Parathyroid adenoma (tissue), 2 donors: ENCODE measurements at regions not wholly inside any gene's neighbourhood (a gene's known extent, or its start where the extent isn't known, plus 50 kb on each side); places are given as distances from the start of the nearest gene placed in this dataset.

Source experiments
- H2AFZ ChIP-seq: fragments of 300-600 bp; sonication (generic); one replicate; pipeline ENCODE4 v1.7.0; 2017; ENCODE audit warnings: antibody characterized with exemption, mild to moderate bottlenecking
- H3K27ac ChIP-seq: fragments of 300-600 bp; sonication (generic); one replicate; pipeline ENCODE4 v1.7.0; 2017
- H3K27me3 ChIP-seq: fragments of 300-600 bp; sonication (generic); one replicate; pipeline ENCODE4 v1.7.0; 2017; ENCODE audit warnings: low read length; ENCODE audit not compliant: control insufficient read depth, insufficient read depth
- H3K36me3 ChIP-seq: fragments of 300-600 bp; sonication (generic); one replicate; pipeline ENCODE4 v1.7.0; 2017; ENCODE audit warnings: low read length; ENCODE audit not compliant: control insufficient read depth, insufficient read depth
- H3K4me1 ChIP-seq: fragments of 300-600 bp; sonication (generic); one replicate; pipeline ENCODE4 v1.7.0; 2017; ENCODE audit warnings: control low read depth
- H3K4me2 ChIP-seq: fragments of 300-600 bp; sonication (generic); one replicate; pipeline ENCODE4 v1.7.0; 2017; ENCODE audit warnings: low read length
- H3K4me3 ChIP-seq: fragments of 300-600 bp; sonication (generic); one replicate; pipeline ENCODE4 v1.7.0; 2017; ENCODE audit warnings: low read depth, low read length
- H3K79me2 ChIP-seq: fragments of 300-600 bp; sonication (generic); one replicate; pipeline ENCODE4 v1.7.0; 2017; ENCODE audit warnings: control low read depth
- H3K9ac ChIP-seq: fragments of 300-600 bp; sonication (generic); one replicate; pipeline ENCODE4 v1.7.0; 2017; ENCODE audit warnings: mild to moderate bottlenecking
- H3K9me3 ChIP-seq: fragments of 300-600 bp; sonication (generic); one replicate; pipeline ENCODE4 v1.7.0; 2017; ENCODE audit warnings: low read length; ENCODE audit not compliant: control insufficient read depth
- TF ChIP-seq, protein P1 (sequence below): fragments of 300-600 bp; sonication (generic); IDR thresholded peaks from one replicate; pipeline ENCODE4 v1.7.0; 2017; ENCODE audit warnings: antibody characterized with exemption, mild to moderate bottlenecking
- donor health status: primary hyperparathyroidism.

DNA sequence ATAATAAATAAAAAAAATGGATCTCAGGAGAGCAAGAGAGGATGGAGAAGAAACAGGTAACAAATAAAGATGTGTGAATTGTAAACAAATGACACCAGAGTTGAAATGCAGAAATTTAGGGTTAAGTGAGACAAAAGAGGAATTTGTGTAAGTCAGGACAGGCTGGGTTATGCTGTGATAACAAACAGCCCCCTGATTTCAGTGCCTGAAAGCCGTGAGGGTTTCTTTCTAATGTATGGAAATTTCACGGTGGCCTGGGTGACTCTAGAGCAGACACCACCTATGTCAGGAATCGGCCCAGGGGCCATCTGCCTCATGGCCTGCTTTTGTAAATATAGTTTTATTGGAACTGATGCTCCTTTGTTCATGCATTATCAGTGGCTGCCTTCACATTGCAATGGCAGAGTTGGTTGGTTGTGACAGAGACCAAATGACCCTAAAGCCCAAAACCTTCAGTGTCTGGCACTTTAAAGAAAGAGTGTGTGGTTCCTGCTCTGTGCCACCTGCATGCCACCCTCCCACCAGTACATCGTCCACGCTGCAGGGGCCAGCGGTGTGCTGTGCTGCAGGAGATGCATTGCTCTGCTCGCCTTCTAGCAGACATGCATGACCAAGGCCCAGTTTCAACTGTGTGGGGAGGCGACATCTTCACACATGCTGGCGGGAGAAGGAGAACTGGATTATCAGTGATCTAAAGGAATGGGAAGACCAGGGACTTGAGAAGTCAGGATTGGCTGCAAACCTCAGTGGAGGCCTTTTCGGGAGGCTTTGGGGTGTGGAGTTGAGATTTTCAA is 221.2 kb upstream of the APCDD1 start:
- TF ChIP-seq, protein P1, sequence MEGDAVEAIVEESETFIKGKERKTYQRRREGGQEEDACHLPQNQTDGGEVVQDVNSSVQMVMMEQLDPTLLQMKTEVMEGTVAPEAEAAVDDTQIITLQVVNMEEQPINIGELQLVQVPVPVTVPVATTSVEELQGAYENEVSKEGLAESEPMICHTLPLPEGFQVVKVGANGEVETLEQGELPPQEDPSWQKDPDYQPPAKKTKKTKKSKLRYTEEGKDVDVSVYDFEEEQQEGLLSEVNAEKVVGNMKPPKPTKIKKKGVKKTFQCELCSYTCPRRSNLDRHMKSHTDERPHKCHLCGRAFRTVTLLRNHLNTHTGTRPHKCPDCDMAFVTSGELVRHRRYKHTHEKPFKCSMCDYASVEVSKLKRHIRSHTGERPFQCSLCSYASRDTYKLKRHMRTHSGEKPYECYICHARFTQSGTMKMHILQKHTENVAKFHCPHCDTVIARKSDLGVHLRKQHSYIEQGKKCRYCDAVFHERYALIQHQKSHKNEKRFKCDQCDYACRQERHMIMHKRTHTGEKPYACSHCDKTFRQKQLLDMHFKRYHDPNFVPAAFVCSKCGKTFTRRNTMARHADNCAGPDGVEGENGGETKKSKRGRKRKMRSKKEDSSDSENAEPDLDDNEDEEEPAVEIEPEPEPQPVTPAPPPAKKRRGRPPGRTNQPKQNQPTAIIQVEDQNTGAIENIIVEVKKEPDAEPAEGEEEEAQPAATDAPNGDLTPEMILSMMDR, result no peak
- H3K4me2 ChIP-seq, result no peak overlapping the region

DNA sequence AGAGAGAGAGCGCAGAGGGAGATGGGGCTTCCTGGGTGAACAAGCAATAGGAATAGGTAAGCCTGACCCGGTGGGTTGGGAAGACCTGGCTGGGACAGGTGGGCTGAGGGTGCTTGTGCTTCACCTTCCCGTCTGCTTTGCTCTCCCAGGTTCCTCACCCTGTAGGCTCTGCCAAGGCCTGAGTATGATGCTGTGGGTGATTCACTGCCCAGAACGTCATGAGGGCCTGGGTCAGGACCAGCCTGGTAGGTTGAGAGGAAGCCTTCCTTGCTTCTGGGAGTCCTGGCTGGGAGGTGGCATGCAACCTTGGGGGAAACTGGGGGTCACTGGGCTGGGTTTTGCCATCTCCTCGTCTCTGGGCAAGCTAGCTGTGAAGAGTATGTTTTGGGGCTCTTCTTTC is 220.2 kb upstream of the APCDD1 start:
- Histone ChIP-seq H2AFZ (no peak overlapping the region), H3K4me1 (no peaks in the 10 kb centered on the region), H3K9me3 (no peaks in the 10 kb centered on the region), H3K36me3 (no peaks in the 10 kb centered on the region), H3K4me2 (no peak overlapping the region), H3K27me3 (no peaks in the 10 kb centered on the region), H3K9ac (no peak overlapping the region), H3K27ac (no peak overlapping the region), H3K79me2 (no peaks in the 10 kb centered on the region), H3K4me3 (no peak overlapping the region)
- TF ChIP-seq, protein P1, result no peak

More for the DNA sequence above, 221.2 kb upstream of the APCDD1 start:
- no peaks in the 10 kb centered on the region for H3K27me3 ChIP-seq
- no peaks in the 10 kb centered on the region for H3K36me3 ChIP-seq
- H2AFZ ChIP-seq, result no peak overlapping the region
- H3K4me1 ChIP-seq, result no peaks in the 10 kb centered on the region
- no peak overlapping the region for H3K27ac ChIP-seq
- no peaks in the 10 kb centered on the region for H3K9me3 ChIP-seq
- no peak overlapping the region for H3K9ac ChIP-seq
- no peaks in the 10 kb centered on the region for H3K79me2 ChIP-seq
- no peak overlapping the region for H3K4me3 ChIP-seq

DNA sequence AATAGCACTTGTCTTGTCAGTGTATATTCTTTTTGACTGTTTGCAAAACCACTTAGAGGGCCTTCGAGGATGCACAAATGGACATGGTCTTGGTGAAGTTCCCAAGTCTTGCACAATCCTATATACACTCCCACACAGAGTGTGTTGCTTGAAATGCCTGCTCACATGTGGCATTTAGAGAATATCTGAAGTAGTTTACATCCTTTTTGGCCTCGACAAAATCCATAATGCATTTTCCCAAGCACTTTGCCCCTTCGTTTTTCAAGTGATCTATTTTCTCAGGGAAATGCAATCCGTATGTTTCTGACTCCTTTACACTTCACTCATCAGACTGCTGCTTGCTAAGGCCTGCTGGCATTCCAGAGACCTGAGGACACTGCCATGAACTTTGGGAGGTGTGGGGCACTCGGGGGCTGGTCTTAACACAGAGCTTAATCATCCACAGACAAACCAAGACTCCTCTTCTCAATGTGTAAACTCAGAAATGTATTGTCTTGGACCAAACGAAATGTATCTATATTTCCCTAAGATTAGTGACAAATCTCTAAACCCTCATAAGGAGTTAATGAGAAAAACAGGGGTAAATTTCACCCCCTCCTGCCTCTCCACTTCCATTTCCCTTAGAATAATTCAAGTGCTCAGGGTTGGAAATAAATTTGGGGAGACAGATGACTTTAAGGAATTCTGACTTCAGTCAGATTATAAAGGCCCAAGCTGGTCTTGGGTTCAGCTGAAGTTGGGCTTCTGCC is 219.3 kb upstream of the APCDD1 start:
- no peak overlapping the region for H3K4me2 ChIP-seq

DNA sequence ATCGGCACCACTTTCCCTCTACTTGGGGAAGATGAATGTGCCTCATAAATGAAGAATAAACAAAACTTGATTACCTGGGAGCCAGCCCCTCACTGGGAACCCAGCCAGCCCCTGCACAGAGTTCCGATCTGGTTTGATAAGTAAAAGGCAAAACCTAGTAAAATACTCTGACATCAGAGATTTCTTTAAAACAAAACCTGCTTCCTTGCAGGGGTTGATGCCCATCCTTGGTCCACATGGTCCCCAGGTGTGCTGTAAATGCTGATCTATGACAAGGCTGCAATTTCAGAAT is 218.8 kb upstream of the APCDD1 start:
- H3K27me3 ChIP-seq, result no peaks in the 10 kb centered on the region
- TF ChIP-seq, protein P1, result no peak
- no peak overlapping the region for H3K4me3 ChIP-seq
- H3K4me2 ChIP-seq, result no peak overlapping the region
- no peak overlapping the region for H3K9ac ChIP-seq
- no peaks in the 10 kb centered on the region for H3K79me2 ChIP-seq
- H3K27ac ChIP-seq, result no peak overlapping the region
- H3K9me3 ChIP-seq, result no peaks in the 10 kb centered on the region
- H3K36me3 ChIP-seq, result no peaks in the 10 kb centered on the region
- no peaks in the 10 kb centered on the region for H3K4me1 ChIP-seq
- H2AFZ ChIP-seq, result no peak overlapping the region

More for the DNA sequence above, 219.3 kb upstream of the APCDD1 start:
- H3K4me1 ChIP-seq, result no peaks in the 10 kb centered on the region
- no peak overlapping the region for H3K4me3 ChIP-seq
- H3K79me2 ChIP-seq, result no peaks in the 10 kb centered on the region
- H3K9ac ChIP-seq, result no peak overlapping the region
- TF ChIP-seq, protein P1, result no peak
- H2AFZ ChIP-seq, result no peak overlapping the region
- H3K9me3 ChIP-seq, result no peaks in the 10 kb centered on the region
- no peaks in the 10 kb centered on the region for H3K27me3 ChIP-seq
- H3K27ac ChIP-seq, result no peak overlapping the region
- H3K36me3 ChIP-seq, result no peaks in the 10 kb centered on the region
